ENCODE measurements at regions not wholly inside any gene's neighbourhood (a gene's known extent, or its start where the extent isn't known, plus 50 kb on each side); places are given as distances from the start of the nearest gene placed in this dataset.

DNA sequence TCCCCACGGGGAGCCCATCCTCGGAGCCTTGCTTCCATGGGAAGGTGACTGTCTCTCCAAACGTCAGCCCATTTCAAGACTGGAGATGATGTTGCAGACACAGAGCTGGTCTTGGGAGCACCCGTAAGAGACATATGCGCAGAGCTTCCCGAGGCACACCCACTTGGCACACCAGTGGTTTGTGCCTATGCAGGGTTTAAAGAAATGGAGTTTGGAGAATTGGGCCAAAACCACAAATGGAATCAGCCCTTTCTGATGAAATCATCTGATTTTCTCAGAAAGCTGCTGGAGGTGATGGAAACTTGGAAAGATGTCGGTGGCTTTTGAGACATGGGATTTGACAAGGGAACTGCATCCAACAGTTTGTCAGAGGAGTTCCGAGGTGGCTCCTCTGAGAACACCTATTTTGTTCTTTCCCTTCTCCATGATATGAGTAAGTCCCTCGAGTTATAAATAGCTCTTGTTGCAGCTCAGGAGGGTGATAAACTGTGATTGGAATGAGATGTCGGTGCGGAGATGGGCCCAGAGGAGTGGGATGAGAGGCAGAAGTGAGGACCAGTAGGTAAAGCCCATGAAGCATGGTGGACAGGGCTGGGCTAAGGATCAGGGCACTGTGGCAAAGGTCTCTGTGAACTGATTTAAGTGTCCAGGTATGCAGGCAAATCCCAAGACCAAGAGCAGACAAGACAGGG lies 225.7 kb downstream of the ACKR3 start:
- Histone ChIP-seq H2AFZ (ENCODE audit: low read length) (no peak overlapping the region), H2BK120ac (replicated peaks; ENCODE audit: low read depth, low read length) (no peak overlapping the region), H3K23ac (ENCODE audit: insufficient read length) (no peak overlapping the region), H2BK20ac (ENCODE audit: low read length) (no peak overlapping the region), H2BK5ac (ENCODE audit: low read depth, low read length) (no peak overlapping the region), H3K36me3 (ENCODE audit: control insufficient read depth in 2 of 4, insufficient read depth in 4 of 4, low read length in 3 of 4) (no peaks in the 10 kb centered on the region), H3K4me2 (ENCODE audit: insufficient read depth in 1 of 2, low read depth in 2 of 2, low read length in 2 of 2) (no peak overlapping the region), H4K91ac (replicated peaks; ENCODE audit: insufficient read length, low read length) (no peak overlapping the region), H3K27ac (ENCODE audit: low read depth, low read length) (no peak overlapping the region), H4K20me1 (replicated peaks in 1 of 2; ENCODE audit: control insufficient read depth in 1 of 2, insufficient read depth in 2 of 2, low read length in 2 of 2) (no peaks in the 10 kb centered on the region), H3K56ac (replicated peaks; ENCODE audit: insufficient read length, low read depth, low read length) (no peak overlapping the region), H4K5ac (ENCODE audit: insufficient read length, low read depth, low read length) (no peak overlapping the region), H3K27me3 (replicated peaks in 1 of 4; ENCODE audit: control insufficient read depth in 3 of 4, extremely low read depth in 1 of 4, insufficient read depth in 3 of 4, low read length in 3 of 4) (no peaks in the 10 kb centered on the region), H2BK15ac (ENCODE audit: low read length) (no peak overlapping the region), H3K9ac (replicated peaks in 1 of 4; ENCODE audit: extremely low read depth in 1 of 4, low read depth in 3 of 4, low read length in 3 of 4) (no peak overlapping the region), H3K14ac (ENCODE audit: insufficient read length) (no peak overlapping the region), H3K4me3 (ENCODE audit: extremely low read depth in 1 of 4, insufficient read depth in 2 of 4, low read depth in 3 of 4, low read length in 4 of 4) (no peak overlapping the region), H2AK5ac (ENCODE audit: low read depth, low read length) (no peak overlapping the region), H3K79me1 (ENCODE audit: low read depth, low read length) (no peaks in the 10 kb centered on the region), H3K9me3 (ENCODE audit: insufficient read depth in 2 of 2, low read depth in 1 of 2, low read length in 1 of 2) (no peaks in the 10 kb centered on the region), H2BK12ac (ENCODE audit: low read depth, low read length) (no peak overlapping the region), H3K4me1 (replicated peaks in 1 of 4; ENCODE audit: control insufficient read depth in 3 of 4, insufficient read depth in 4 of 4, low read length in 3 of 4) (peaks cover 0 to 7% (median 2%) of the 10 kb centered on the region in 4 experiments; a peak in 4 of 7 replicates), H3K4ac (replicated peaks; ENCODE audit: insufficient read length, low read depth, low read length) (no peak overlapping the region), H3K18ac (ENCODE audit: extremely low read depth, low read length) (no peak overlapping the region), H3K23me2 (ENCODE audit: low read depth, low read length) (no peaks in the 10 kb centered on the region), H4K8ac (ENCODE audit: extremely low read depth, insufficient read depth, low read length) (no peak overlapping the region), H3K79me2 (ENCODE audit: control insufficient read depth in 1 of 2, insufficient read depth in 2 of 2, low read length in 2 of 2) (no peaks in the 10 kb centered on the region)
- WGBS, 2 experiments (ENCODE audit: extremely low coverage in 1 of 2, insufficient coverage in 1 of 2, insufficient read length in 1 of 2, insufficient replicate concordance in 2 of 2, low coverage in 1 of 2, low lambda C conversion rate in 2 of 2, missing lambda C conversion rate in 1 of 2): 93% methylated on average over 11 of the region's 11 CpGs; no CpG with 5 or more reads in 1 of the 2 experiments
- DNase-seq (ENCODE audit: low read depth in 1 of 2, low spot score in 2 of 2) (no peak), FAIRE-seq (no peak)
- CTCF ChIA-PET (ENCODE audit: partially characterized antibody): interaction anchor here (0.6 to 0.8 kb wide), 4 partner anchors 37 to 494 kb away, joined by 3 to 4 read pairs (median 3); no protein-coding TSS in a partner anchor
- POLR2A ChIA-PET (ENCODE audit: partially characterized antibody): interaction anchor here (0.6 kb wide), 1 partner anchor 9 kb away, joined by 3 read pairs; no protein-coding TSS in a partner anchor
- TF ChIP-seq TBP (IDR thresholded peaks at IDR 0.05; ENCODE audit: low read depth, low read length): no peak
- no peak for TF ChIP-seq ZNF274 (IDR thresholded peaks at IDR 0.05; ENCODE audit: borderline replicate concordance, extremely low read depth, low read length)
- no peak for TF ChIP-seq TAF7 (optimal IDR thresholded peaks at IDR 0.05; ENCODE audit: borderline replicate concordance, low read depth, low read length)
- TF ChIP-seq NANOG (IDR thresholded peaks at IDR 0.05; ENCODE audit: insufficient read depth, low read depth, low read length, poor library complexity, severe bottlenecking): no peak
- no peak for TF ChIP-seq RFX5 (IDR thresholded peaks at IDR 0.05; ENCODE audit: borderline replicate concordance, low read depth, low read length)
- no peak for TF ChIP-seq SP4 (IDR thresholded peaks at IDR 0.05; ENCODE audit: low read length)
- no peak for TF ChIP-seq POLR2A (IDR thresholded peaks at IDR 0.05; ENCODE audit: control extremely low read depth in 1 of 2, low read depth in 2 of 2, low read length in 2 of 2)
- no peak for TF ChIP-seq KDM5A (IDR thresholded peaks at IDR 0.05; ENCODE audit: low read length)
- no peak for TF ChIP-seq SIN3A (conservative IDR thresholded peaks at IDR 0.05 in 1 of 2, IDR thresholded peaks at IDR 0.05 in 1 of 2; ENCODE audit: low read depth in 1 of 2, low read length in 2 of 2)
- no peak for TF ChIP-seq EZH2 (IDR thresholded peaks at IDR 0.05; ENCODE audit: low read depth, low read length, severe bottlenecking)
- TF ChIP-seq USF2 (IDR thresholded peaks at IDR 0.05; ENCODE audit: low read length): no peak
- TF ChIP-seq TEAD4 (IDR thresholded peaks at IDR 0.05; ENCODE audit: low read depth, low read length): no peak

All from H1 (cell line).